ENCODE measurements at regions not wholly inside any gene's neighbourhood (a gene's known extent, or its start where the extent isn't known, plus 50 kb on each side); places are given as distances from the start of the nearest gene placed in this dataset.

DNA sequence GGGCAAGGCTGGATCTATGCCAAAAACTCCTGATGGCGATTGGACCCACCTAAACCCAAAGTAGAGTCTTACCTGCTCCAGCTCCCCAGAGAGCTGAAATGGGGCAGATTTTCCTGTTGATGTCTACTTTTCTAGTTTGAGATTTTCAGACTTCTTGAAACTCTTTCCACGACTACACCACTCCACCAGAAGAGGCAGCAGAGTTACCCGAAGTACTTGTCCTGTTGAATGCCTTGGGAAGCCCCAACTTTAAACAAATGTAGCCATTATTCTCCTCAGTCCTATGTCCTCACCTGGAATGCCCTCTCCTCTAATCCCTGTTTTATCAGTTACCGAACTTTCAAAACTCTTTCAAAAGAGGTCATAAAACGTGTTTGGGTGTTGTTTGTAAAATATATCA lies 843.8 kb downstream of the VGLL3 start:
- TF ChIP-seq, protein P1, sequence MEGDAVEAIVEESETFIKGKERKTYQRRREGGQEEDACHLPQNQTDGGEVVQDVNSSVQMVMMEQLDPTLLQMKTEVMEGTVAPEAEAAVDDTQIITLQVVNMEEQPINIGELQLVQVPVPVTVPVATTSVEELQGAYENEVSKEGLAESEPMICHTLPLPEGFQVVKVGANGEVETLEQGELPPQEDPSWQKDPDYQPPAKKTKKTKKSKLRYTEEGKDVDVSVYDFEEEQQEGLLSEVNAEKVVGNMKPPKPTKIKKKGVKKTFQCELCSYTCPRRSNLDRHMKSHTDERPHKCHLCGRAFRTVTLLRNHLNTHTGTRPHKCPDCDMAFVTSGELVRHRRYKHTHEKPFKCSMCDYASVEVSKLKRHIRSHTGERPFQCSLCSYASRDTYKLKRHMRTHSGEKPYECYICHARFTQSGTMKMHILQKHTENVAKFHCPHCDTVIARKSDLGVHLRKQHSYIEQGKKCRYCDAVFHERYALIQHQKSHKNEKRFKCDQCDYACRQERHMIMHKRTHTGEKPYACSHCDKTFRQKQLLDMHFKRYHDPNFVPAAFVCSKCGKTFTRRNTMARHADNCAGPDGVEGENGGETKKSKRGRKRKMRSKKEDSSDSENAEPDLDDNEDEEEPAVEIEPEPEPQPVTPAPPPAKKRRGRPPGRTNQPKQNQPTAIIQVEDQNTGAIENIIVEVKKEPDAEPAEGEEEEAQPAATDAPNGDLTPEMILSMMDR (conservative IDR thresholded peaks at IDR 0.05 in 1 of 2, IDR thresholded peaks at IDR 0.05 in 1 of 2; ENCODE audit: low read depth in 1 of 2, low read length in 2 of 2): no peak
- no peak for TF ChIP-seq EZH2 (IDR thresholded peaks at IDR 0.05; ENCODE audit: low read length, missing control alignments)
